ENCODE measurements at regions not wholly inside any gene's neighbourhood (a gene's known extent, or its start where the extent isn't known, plus 50 kb on each side); places are given as distances from the start of the nearest gene placed in this dataset.

DNA sequence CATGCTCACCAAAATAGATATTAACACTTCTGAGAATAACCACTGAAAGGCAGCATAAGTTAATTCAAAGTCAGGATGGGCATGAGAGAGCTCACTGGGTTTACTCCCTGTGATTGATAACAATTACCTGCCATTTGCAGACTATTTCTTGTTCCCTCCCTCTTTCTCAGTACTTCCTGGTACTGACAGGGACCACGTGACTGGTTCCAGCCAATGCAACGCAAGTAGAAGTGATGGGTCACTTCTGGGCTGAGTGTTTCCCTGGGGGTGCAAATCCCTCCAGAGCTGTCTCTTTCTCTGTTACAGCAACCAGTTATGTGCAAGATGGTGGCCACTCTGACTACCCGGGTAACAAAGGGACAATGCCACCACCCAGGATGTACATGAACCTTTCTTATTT lies 118.8 kb downstream of the EFNB2 start:
- H3K27me3 ChIP-seq (ENCODE audit: low read depth, low read length), result no peaks in the 10 kb centered on the region
- no peaks in the 10 kb centered on the region for H3K36me3 ChIP-seq (replicated peaks; ENCODE audit: low read depth, low read length)
- no peak for TF ChIP-seq EZH2phosphoT487 (IDR thresholded peaks at IDR 0.05; ENCODE audit: low read depth)
- TF ChIP-seq, protein P1, sequence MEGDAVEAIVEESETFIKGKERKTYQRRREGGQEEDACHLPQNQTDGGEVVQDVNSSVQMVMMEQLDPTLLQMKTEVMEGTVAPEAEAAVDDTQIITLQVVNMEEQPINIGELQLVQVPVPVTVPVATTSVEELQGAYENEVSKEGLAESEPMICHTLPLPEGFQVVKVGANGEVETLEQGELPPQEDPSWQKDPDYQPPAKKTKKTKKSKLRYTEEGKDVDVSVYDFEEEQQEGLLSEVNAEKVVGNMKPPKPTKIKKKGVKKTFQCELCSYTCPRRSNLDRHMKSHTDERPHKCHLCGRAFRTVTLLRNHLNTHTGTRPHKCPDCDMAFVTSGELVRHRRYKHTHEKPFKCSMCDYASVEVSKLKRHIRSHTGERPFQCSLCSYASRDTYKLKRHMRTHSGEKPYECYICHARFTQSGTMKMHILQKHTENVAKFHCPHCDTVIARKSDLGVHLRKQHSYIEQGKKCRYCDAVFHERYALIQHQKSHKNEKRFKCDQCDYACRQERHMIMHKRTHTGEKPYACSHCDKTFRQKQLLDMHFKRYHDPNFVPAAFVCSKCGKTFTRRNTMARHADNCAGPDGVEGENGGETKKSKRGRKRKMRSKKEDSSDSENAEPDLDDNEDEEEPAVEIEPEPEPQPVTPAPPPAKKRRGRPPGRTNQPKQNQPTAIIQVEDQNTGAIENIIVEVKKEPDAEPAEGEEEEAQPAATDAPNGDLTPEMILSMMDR (IDR thresholded peaks at IDR 0.05; ENCODE audit: low read depth, low read length), result no peak
- no peaks in the 10 kb centered on the region for H4K20me1 ChIP-seq (ENCODE audit: insufficient read depth, low read length)
- peak overlapping the region; percentile 47 for H2AFZ ChIP-seq (ENCODE audit: low read depth, low read length)
- H3K4me1 ChIP-seq (ENCODE audit: low read length), result no peaks in the 10 kb centered on the region
- H3K9ac ChIP-seq (ENCODE audit: low read length), result no peak overlapping the region
- no peak overlapping the region for H3K4me2 ChIP-seq (ENCODE audit: low read length)
- H3K9me3 ChIP-seq (ENCODE audit: insufficient read depth, low read length), result no peaks in the 10 kb centered on the region
- no peak overlapping the region for H3K27ac ChIP-seq (ENCODE audit: low read length)
- H3K4me3 ChIP-seq (ENCODE audit: low read length), result no peak overlapping the region
- H3K79me2 ChIP-seq (ENCODE audit: low read length), result no peaks in the 10 kb centered on the region

DNA sequence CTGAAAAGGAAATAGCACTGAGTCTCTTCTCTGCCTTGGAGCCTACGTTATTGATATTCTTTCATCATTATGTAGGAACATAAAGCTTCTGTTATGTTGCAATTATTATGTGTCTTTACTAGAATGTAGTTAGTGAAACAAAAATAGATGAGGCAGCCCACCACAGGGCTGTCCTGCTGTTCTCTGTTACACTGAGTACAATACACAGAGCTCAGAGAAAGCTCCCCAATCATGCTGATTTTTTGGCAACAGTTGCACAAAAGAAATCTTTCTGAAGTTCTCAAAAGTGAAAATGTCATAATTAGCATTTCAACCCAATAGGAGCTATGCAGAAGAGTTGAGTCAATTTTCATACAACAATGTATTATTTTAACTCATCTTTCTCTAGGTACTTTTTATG lies 119.5 kb downstream of the EFNB2 start:
- no peak overlapping the region for H3K27ac ChIP-seq (ENCODE audit: low read length)
- no peak overlapping the region for H3K4me2 ChIP-seq (ENCODE audit: low read length)
- H3K27me3 ChIP-seq (ENCODE audit: low read depth, low read length), result no peaks in the 10 kb centered on the region
- no peaks in the 10 kb centered on the region for H3K9me3 ChIP-seq (ENCODE audit: insufficient read depth, low read length)
- H3K79me2 ChIP-seq (ENCODE audit: low read length), result no peaks in the 10 kb centered on the region
- H3K36me3 ChIP-seq (replicated peaks; ENCODE audit: low read depth, low read length), result no peaks in the 10 kb centered on the region
- no peaks in the 10 kb centered on the region for H3K4me1 ChIP-seq (ENCODE audit: low read length)
- no peaks in the 10 kb centered on the region for H4K20me1 ChIP-seq (ENCODE audit: insufficient read depth, low read length)
- no peak overlapping the region for H3K4me3 ChIP-seq (ENCODE audit: low read length)
- no peak overlapping the region for H2AFZ ChIP-seq (ENCODE audit: low read depth, low read length)
- TF ChIP-seq, protein P1 (IDR thresholded peaks at IDR 0.05; ENCODE audit: low read depth, low read length), result no peak
- no peak for TF ChIP-seq EZH2phosphoT487 (IDR thresholded peaks at IDR 0.05; ENCODE audit: low read depth)
- H3K9ac ChIP-seq (ENCODE audit: low read length), result no peak overlapping the region

- Histone ChIP-seq H3K79me2 (ENCODE audit: low read length) (no peaks in the 10 kb centered on the region), H3K36me3 (replicated peaks; ENCODE audit: low read depth, low read length) (no peaks in the 10 kb centered on the region), H3K9me3 (ENCODE audit: insufficient read depth, low read length) (no peaks in the 10 kb centered on the region), H3K9ac (ENCODE audit: low read length) (no peak overlapping the region), H3K27ac (ENCODE audit: low read length) (no peak overlapping the region), H3K27me3 (ENCODE audit: low read depth, low read length) (no peaks in the 10 kb centered on the region), H3K4me2 (ENCODE audit: low read length) (no peak overlapping the region), H4K20me1 (ENCODE audit: insufficient read depth, low read length) (no peaks in the 10 kb centered on the region), H2AFZ (ENCODE audit: low read depth, low read length) (no peak overlapping the region), H3K4me3 (ENCODE audit: low read length) (no peak overlapping the region), H3K4me1 (ENCODE audit: low read length) (no peaks in the 10 kb centered on the region)
- TF ChIP-seq, protein P1 (IDR thresholded peaks at IDR 0.05; ENCODE audit: low read depth, low read length), result no peak
Observed at GRCh38 chr13:106415442-106415841, 120.0 kb downstream of the EFNB2 start.

DNA sequence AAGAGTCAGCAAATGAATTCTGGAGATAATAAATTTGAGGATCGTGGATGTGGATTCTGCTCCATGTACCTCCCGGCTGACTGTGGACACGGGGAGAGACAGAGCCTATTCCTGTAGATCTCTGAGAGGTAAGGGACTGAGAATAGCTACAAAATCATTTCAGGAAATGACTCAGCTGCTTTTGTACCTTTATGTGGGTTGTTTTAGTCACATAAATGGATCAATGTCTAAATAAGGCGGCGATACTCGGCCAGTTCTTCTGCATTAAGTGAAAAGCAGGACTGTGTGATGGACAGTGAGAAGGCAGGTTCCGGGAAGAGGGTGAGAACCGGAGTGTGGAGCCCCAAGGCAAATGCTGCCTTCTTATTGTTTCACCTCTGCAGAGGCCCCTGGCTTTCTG lies 128.1 kb downstream of the EFNB2 start:
- no peaks in the 10 kb centered on the region for H3K27me3 ChIP-seq (ENCODE audit: low read depth, low read length)
- no peaks in the 10 kb centered on the region for H3K9me3 ChIP-seq (ENCODE audit: insufficient read depth, low read length)
- no peaks in the 10 kb centered on the region for H4K20me1 ChIP-seq (ENCODE audit: insufficient read depth, low read length)
- no peak overlapping the region for H3K4me2 ChIP-seq (ENCODE audit: low read length)
- H3K79me2 ChIP-seq (ENCODE audit: low read length), result no peaks in the 10 kb centered on the region
- no peak overlapping the region for H3K27ac ChIP-seq (ENCODE audit: low read length)
- H3K4me1 ChIP-seq (ENCODE audit: low read length), result no peaks in the 10 kb centered on the region
- TF ChIP-seq EZH2phosphoT487 (IDR thresholded peaks at IDR 0.05; ENCODE audit: low read depth), result no peak
- TF ChIP-seq, protein P1 (IDR thresholded peaks at IDR 0.05; ENCODE audit: low read depth, low read length), result no peak
- no peak overlapping the region for H3K9ac ChIP-seq (ENCODE audit: low read length)
- H3K4me3 ChIP-seq (ENCODE audit: low read length), result no peak overlapping the region
- H2AFZ ChIP-seq (ENCODE audit: low read depth, low read length), result no peak overlapping the region
- H3K36me3 ChIP-seq (replicated peaks; ENCODE audit: low read depth, low read length), result no peaks in the 10 kb centered on the region

All from OCI-LY3 (cell line).